OCI-LY1 (cell line): ENCODE measurements at regions not wholly inside any gene's neighbourhood (a gene's known extent, or its start where the extent isn't known, plus 50 kb on each side); places are given as distances from the start of the nearest gene placed in this dataset.

Source experiments
- CTCF ChIP-seq: fragments of 200-600 bp; sonication (generic), shearing (Covaris generic); IDR thresholded peaks from 2 replicates; pipeline ENCODE4 v1.5.1; 2017; ENCODE audit warnings: mild to moderate bottlenecking, antibody characterized with exemption, low read length, moderate library complexity, mixed read lengths
- EZH2 ChIP-seq: fragments of 200-600 bp; sonication (generic), shearing (Covaris generic); IDR thresholded peaks from 2 replicates; pipeline ENCODE4 v1.8.0; 2017; ENCODE audit warnings: borderline replicate concordance, mixed run types, mild to moderate bottlenecking, antibody characterized with exemption, low read length, moderate library complexity, mixed read lengths

GRCh38 chr6:128601060-128601459 is 80.7 kb upstream of the PTPRK start:
- TF ChIP-seq CTCF (no peak), EZH2 (no peak)
